GM18861 (cell line): ENCODE measurements at regions not wholly inside any gene's neighbourhood (a gene's known extent, or its start where the extent isn't known, plus 50 kb on each side); places are given as distances from the start of the nearest gene placed in this dataset.
"Not testable (repeated sequence)": the region's sequence is repeated elsewhere in the genome, so short reads cannot be mapped to it uniquely, and the experiment has no call there.

Source experiments
- ATAC-seq: cut with Tn5 transposase; IDR thresholded peaks from one replicate; pipeline ENCODE4 v1.9.1; 2021; ENCODE audit not compliant: unreplicated experiment

DNA sequence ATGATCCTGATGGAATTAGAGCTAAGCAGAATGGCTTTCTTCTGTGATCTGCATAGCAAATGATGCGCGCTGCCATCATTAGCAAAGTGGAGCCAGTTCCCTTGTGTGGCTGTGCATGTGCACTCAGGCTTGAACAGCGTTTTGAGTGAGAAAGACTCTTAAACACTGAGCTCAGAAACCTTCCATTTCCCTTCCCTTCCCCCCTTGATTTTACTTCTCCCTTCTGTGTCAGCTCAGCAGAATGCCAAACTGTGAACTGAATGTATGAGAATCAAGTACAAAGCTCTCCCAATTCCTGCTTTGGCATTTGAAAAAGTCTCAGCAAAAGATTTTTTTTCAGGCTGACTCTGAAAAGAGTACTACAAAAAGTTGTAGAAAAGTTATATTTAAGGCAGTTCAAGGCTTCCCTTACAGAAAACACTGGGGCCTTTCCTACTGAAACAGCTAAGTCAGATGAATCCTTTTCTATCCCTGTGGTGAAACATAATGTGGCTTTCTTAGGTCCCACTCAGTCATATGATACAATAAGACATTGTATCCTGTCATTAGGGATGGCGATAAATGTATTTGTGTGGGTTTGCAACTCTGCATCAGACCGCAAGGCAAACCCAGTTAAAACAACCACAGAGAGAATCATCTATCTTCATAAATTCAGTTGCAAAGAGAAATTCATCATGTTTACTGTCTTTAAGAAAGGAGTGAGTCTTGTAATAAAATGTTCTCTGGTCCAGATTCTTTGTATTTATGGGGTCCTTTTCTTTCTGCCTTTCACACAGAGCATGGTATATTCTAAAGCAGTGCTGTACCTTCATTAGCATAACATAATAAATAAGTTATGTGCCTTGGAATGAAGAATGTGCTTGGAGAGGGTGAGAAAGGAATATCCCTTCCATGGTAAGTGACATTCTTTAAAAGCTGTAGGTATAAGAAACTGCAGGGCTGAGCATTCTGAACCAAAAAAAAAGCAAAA is 222.6 kb downstream of the CAAP1 start:
- peak; percentile 74 for ATAC-seq

DNA sequence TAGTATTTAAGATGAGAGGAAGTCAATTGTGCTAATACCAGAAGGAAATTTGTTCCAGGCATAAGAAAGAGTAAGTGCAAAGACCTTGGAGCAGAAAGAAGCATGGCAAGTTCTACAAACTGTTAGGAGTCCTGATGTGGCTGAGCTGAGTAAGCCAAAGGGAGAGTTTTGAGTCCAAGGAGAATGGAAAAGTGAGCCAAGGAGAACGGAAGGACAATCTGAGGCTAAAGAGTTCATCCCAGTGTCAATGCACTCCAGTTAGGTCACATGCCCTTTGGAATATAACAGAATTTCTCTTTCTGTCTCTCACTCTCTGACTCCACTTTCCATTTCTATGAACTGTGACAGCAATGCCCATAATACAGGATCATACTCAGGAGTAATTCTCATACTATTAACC is 224.7 kb downstream of the CAAP1 start:
- ATAC-seq = no peak

DNA sequence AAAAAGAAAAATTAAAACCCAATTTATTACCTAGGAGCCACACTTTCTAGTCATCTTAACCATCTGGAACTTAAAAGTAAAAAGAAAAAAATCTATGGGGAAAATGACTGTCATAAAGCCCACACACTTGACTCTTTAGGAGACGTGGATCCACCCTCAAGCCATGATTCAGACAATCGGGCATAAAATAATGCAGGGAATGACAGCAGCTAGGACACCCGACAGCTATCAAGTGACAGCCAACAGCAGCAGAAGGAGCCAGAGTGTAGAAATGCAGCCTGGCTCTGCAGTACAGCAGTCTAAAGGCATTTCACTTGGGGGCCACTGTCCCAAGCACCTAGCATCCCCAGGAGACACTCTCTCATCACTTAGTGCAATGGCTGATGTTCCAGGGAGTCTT is 226.9 kb downstream of the CAAP1 start:
- no peak for ATAC-seq

DNA sequence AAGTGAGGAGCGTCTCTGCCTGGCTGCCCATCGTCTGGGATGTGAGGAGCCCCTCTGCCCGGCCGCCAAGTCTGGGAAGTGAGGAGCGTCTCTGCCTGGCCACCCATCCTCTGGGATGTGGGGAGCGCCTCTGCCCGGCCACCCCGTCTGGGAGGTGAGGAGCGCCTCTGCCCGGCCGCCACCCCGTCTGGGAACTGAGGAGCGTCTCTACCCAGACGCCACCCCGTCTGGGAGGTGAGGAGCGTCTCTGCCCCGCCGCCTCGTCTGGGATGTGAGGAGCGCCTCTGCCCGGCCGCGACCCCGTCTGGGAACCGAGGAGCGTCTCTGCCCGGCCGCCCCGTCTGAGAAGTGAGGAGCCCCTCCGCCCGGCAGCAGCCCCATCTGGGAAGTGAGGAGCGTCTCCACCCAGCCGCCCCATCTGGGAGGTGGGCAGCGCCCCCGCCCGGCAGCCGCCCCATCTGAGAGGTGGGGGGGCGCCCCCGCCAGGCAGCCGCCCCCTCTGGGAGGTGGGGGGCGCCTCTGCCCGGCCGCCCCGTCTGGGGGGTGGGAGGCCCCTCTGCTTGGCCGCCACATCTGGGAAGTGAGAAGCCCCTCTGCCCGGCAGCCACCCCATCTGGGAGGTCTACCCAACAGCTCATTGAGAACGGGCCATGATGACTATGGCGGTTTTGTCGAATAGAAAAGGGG is 228.4 kb downstream of the CAAP1 start:
- ATAC-seq = not testable (repeated sequence)

DNA sequence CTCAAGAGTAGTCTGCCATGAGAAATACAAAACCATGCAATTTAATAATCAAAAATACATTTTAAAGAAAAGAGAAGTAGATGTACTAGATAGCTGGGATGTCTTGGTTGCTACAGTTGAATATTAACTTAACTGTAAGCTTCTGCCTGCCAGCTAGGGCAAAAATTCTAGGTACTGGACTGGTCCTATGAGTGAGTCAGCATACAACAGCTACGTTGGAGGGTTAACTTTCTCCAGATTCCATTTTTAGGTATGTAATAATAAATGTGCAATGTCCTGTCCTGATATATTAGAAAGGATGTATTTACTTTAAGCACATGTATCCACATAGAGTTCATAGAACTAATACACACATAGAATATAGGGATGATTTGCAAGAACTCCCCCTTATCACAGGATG is 230.1 kb downstream of the CAAP1 start:
- ATAC-seq = no peak

DNA sequence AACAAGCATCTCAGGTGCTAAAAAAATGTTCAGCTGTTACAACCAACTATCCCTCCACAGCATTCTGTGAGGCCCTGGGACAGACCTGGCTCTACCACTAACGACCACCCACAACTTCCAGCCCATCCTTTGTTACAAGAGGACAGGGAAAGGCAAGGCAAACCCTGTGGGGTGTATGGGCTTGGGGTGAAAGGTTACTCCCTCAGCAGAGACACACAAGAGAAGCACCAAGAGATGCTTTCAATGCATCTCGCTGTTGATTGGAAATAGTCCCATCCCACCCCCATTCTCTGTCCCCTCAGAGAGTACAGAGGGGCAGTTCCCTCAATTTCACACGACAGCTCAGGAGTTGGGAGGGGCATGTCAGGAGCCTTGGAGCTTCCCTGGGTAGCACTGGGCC is 234.1 kb downstream of the CAAP1 start:
- ATAC-seq = no peak

DNA sequence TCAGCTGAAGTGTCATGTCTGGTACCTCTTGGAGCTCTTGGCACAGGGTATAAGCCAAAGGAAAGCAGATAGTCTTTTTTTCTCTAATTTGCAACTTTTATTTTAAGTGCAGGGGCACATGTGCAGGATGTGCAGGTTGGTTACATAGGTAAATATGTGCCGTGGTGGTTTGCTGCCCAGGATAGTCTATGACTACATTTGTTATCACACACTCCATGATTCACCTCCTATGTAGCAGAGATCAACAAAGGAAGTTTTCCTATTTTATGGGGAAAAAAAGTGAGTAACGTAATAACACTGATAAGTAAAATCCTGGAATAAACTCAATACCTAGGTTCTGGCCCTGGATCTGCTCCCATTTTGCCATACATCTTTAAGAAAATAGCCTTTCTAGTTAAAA is 234.6 kb downstream of the CAAP1 start:
- ATAC-seq = no peak

DNA sequence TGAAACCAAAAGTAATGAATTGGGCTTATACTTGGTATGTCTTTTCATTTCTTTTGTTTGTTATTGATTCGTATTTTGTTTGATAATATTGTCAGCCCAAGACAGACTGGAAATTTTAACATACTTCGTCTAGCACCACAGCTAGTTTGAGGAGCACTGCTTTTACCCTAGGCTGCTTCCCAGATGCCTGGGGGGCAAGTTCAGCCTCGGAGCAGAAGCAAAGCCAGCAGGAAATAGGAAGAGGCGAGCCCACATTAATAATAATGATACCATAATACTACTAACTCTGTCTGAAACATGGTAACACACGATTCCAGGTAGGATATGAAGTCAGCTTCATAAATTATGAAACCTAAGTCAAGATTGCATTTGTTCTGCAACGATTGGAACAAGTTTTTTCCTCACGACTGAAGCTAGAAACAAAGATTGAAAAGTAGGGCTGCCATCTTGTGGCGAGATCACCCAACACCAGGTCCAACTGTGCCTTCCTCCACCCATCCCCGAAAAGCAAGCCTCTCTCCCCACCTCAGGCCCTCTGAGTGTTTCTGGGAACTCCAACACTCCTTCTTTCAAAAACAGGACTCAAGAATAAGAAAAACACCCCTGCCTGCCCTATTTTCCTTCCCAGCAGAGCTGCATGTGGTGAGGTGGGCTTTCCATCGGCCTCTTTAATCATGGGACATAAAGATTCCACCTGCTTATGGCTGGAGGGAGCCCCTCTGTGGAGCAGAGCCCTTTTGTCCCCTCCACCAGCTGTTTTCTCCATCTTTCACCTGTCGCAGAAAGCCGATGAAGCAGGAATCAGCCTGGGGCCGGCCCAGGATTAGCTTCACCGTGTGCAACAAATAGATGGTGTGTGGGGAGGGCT is 236.4 kb downstream of the CAAP1 start:
- ATAC-seq = no peak

DNA sequence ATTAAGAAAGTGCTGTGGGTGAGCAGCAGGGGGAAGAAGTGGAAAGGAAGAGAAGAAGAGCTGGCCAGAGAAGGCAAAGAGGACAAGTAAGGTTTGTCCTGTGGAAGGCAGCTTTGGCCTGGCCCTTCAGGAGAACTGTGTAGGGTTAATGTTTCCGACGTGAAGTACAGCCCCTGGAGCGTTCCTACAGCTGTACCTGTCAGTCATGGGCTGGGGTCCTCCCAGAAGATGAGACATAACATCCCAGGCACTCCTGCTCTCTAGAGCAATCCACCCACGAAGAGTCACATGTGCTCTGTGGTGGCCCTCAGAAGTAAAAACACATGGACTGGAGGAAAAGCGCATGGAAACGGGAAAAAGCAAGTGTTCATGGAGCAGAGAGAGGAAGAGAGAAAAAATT is 237.4 kb downstream of the CAAP1 start:
- ATAC-seq = no peak

DNA sequence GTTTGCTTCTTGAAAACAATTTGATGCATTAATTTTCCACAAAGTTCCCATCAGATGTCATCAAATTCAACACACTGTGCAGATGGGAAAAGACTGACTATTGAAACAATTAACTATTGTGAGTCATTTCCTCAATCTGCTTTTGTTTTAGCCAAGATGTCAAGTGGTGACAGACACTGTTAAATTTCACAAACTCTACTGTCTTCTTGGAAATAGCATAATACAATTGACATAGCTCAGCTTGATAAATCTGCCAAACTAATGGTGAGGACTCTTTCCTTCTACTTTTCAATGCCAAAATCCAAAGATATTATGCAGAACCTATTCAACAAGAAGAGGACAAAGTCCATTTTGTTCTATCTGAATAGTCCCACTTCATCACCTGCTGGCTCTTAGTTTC is 242.3 kb downstream of the CAAP1 start:
- no peak for ATAC-seq

DNA sequence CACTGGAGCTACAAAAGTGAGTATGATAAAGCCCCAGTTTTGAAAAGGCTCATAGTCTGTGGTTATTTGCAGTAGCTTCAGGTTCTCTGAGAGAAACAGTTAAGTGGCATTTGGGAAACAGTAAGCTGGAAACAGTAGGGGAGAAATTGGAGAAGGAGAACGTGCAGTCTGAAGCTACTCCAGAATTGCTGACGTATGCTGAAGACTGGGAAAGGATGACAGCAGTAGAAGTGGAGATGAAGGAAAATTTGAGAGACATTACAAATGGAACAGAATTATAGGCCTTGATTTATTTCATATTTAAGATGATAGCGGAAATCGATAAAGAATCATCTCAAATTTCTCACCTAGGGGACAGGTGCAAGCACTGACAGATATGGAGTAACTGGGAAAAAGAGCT is 248.8 kb downstream of the CAAP1 start:
- no peak for ATAC-seq

DNA sequence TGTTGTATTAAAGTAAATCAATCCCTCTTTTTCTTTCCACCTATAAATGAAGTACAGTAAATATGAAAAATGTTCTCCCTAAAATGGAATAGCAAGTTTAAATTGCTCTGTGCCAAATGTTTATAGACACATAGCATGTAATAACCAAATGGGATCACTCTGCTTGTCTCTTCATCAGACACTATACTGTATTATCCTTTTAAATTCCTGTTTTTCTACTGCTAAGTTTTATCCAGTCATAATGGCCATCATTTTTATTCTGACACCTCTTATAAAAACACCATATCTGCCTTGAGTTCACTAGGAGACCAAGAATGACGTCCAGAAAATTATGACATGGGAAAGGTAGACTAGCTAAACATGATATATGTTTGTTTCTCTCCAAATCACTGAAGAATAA is 252.8 kb downstream of the CAAP1 start:
- no peak for ATAC-seq

DNA sequence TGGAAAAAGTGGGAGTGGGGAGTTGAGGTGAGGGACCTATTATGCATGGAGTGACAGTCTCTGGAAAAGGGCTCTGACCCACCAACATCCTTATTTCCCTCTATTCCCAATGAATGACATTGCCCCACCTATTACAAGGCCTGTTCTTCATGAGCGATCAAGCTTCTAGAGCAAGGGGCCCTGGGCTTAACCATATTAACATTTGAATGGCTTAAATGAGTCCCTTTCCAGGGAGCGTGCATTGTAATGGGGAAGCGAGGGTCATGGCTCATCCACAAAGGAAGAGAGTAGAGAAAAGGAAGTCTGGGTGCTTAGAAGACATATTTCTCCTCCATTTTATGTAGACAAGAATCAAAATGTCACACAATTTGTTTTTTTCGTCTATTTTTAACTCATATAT is 255.5 kb downstream of the CAAP1 start:
- no peak for ATAC-seq

DNA sequence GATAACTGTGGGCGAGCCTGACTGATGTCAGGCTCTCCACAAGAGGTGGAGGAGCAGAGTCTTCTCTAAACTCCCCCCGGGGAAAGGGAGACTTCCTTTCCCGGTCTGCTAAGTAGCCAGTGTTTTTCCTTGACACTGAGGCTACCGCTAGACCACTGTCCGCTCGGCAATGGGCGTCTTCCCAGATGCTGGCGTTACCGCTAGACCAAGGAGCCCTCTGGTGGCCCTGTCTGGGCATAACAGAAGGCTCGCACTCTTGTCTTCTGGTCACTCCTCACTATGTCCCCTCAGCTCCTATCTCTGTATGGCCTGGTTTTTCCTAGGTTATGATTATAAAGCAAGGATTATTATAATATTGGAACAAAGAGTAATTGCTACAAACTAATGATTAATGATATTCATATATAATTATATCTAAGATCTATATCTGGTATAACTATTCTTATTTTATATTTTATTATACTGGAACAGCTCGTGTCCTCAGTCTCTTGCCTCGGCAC is 278.7 kb downstream of the CAAP1 start:
- not testable (repeated sequence) for ATAC-seq

DNA sequence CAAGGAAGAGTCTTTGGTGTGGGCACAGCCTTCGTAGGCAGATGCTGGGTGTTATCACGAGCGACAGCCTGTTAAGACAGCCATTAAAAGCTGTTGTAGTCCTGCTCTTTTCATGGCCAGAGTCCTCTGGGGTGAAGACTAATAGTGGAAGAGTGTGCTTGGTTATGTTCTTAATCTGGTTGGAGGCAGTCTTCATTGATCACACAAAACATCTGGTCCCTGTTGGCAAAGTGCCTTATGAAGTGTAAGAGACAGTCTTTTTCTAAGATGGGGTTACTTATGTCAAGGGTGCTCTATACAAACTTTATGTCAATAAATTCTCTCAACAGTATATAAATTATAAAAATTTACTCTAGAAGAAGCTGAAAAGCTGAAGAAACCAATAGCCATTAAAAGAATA is 280.4 kb downstream of the CAAP1 start:
- ATAC-seq = no peak

DNA sequence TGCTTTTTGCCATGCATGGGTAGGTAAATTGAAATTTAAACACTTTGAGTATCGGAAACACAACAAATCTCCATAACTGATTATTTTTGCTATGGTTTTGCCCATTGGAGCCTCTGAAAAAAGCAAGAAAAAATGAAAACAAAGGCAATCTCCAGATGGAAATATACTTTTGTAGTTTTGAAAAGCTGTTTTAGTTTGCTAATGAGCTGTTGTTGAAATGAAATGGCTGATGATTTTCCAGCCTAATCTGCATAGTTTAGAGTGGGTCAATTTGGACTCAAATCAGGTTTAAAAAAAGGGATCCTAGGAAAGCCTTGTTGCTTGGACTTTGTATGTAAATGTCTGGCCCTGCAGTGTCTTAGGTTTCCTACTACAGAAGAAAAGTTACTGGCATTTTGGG is 285.8 kb downstream of the CAAP1 start:
- no peak for ATAC-seq

DNA sequence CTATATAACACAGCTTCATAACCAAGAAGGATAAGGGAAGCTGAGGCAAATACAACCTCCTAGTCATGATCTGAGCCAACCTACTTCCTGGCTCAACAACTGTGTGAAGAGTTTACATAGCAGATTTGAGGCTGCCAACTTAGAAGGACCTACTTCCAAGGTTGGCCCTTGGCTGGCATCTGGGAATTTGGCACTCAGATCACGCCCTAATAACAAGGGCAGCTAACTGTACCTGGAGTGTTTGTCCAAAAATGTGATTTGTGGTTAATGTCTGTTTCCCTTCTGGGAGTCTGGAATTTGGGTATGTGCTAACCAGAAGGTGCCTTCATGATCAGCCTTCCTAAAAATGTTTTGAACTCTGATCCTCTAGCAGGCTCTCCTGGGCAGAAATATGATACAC is 287.2 kb downstream of the CAAP1 start:
- no peak for ATAC-seq

DNA sequence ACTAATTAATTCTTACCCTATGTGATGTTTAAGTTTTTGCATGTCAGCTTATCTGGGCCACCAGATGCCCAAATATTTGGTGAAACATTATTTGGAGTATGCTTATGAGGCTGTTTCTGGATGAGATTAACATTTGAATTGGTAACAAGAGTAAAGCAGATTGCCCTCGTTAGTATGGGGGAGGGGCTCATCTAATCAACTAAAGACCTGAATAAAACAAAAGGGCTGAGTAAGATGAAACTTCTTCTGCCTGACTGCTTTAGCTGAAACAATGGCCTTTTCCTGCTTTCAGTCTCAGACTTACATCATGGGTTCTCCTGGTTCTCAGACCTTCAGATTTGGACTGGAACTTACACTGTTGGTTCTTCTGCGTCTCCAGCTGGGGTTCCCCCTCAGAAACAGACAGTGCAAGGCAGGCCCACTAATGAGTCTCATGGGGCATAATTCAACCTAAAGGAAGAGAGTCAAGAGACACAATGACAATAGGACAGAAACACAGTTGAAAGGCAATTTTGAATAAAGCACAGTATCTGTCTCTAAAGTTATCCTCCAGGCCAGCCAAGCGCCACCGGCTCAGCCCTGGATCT is 288.4 kb downstream of the CAAP1 start:
- no peak for ATAC-seq

DNA sequence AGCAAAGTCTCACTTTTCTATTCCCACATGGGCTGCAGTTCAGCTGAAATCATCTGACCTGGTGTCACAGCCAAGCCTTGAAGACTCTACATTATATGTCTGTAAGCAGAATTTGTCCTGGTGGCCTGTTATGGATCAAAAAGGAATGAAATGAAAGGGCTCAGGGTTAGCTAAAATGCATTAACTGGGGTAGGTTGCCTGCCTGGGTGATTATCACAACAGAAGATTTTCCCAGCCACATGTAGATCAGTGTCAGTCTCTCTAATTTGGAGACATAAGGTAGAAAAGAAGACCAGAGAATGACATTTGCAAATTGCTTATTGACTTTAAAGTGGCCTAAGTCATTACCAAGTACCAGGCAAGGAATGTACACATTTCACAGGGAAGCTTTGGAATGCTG is 289.0 kb downstream of the CAAP1 start:
- ATAC-seq = no peak

DNA sequence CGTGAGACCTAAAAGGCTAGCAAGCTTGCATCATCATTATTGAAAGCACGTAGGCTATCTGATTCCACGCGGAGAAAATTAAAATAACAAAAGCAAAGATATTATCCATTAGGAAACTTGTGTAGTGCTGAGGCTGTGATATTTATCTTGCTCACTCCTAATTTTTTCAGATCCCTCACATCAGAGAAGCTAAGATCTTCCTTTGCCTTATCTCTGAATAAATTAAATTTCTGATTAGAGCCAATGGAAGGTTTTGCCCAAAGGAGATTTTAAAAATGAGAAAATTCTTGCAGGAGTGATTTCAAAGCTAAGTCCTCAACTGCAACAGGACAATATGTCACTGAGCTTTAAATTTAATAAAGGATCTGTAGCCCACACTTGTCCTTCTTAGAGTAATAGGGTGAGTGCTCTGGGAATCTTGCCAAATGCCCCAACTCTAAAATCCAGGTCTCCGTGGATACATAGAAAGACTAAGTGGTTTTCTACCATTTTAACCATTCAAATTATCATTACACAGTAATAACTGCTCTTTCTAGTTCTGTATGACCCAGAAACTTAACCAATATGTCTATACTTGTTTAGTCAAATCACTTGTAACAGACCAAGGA is 295.0 kb downstream of the CAAP1 start:
- ATAC-seq = no peak
